ENCODE measurements at regions not wholly inside any gene's neighbourhood (a gene's known extent, or its start where the extent isn't known, plus 50 kb on each side); places are given as distances from the start of the nearest gene placed in this dataset.
A peak's percentile ranks its signal among the peaks of the same experiment; 100 is the strongest.

- no peak overlapping the region for H3K4me3 ChIP-seq (ENCODE audit: low read length)
- no peak for DNase-seq
- no peaks in the 10 kb centered on the region for H3K9me3 ChIP-seq (ENCODE audit: control insufficient read depth, low read length)
- H3K27ac ChIP-seq (ENCODE audit: low read length) = no peak overlapping the region
- intact Hi-C loops (cut with DNase I) = no loop called here
- H3K4me1 ChIP-seq (ENCODE audit: control insufficient read depth, insufficient read depth, low read length) = no peaks in the 10 kb centered on the region
- ATAC-seq = no peak
- no peaks in the 10 kb centered on the region for H3K27me3 ChIP-seq (ENCODE audit: control insufficient read depth, insufficient read depth)
These were observed 745.8 kb downstream of the TRHDE start for GRCh38 chr12:73017981-73018380.

DNA sequence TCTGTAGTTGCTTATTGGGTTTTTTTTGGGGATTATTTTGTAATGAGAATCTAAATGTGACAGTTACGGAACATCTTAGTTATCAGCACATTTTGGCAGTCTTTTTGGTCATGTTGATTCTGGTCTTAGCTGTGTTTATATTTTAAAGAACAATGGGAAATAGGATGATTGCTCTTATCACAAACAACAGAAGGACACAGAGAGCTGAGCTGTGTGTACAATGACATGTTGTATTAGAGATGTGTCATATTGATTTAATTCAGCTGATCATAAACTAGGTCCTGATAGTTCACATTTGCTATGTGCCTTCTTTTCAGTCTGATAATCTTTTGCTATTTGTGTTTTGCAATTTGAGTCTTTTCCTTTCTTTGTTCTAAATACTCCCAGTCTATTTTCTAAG, 781.7 kb downstream of the TRHDE start:
- 63% methylated on average over 1 of the region's 1 CpG for WGBS
- Histone ChIP-seq H3K4me3 (ENCODE audit: low read length) (no peak overlapping the region), H3K27me3 (ENCODE audit: control insufficient read depth, insufficient read depth) (no peaks in the 10 kb centered on the region), H3K9me3 (ENCODE audit: control insufficient read depth, low read length) (no peaks in the 10 kb centered on the region), H3K27ac (ENCODE audit: low read length) (no peak overlapping the region), H3K4me1 (ENCODE audit: control insufficient read depth, insufficient read depth, low read length) (no peaks in the 10 kb centered on the region)
- intact Hi-C loops (cut with DNase I) = no loop called here
- no peak for DNase-seq
- no peak for ATAC-seq

GRCh38 chr12:73057428-73057827, 785.3 kb downstream of the TRHDE start:
- intact Hi-C loops (cut with DNase I) = no loop called here
- H3K4me3 ChIP-seq (ENCODE audit: low read length) = no peak overlapping the region
- no peaks in the 10 kb centered on the region for H3K4me1 ChIP-seq (ENCODE audit: control insufficient read depth, insufficient read depth, low read length)
- ATAC-seq (no peak), DNase-seq (no peak)
- H3K27me3 ChIP-seq (ENCODE audit: control insufficient read depth, insufficient read depth) = no peaks in the 10 kb centered on the region
- H3K9me3 ChIP-seq (ENCODE audit: control insufficient read depth, low read length) = no peaks in the 10 kb centered on the region
- H3K27ac ChIP-seq (ENCODE audit: low read length) = no peak overlapping the region
- 93% methylated on average over 8 of the region's 8 CpGs for WGBS

GRCh38 chr12:73065913-73066312, 793.7 kb downstream of the TRHDE start:
- no peaks in the 10 kb centered on the region for H3K4me1 ChIP-seq (ENCODE audit: control insufficient read depth, insufficient read depth, low read length)
- H3K27ac ChIP-seq (ENCODE audit: low read length) = no peak overlapping the region
- DNase-seq (no peak), ATAC-seq (no peak)
- WGBS = 79% methylated on average over 3 of the region's 3 CpGs
- H3K9me3 ChIP-seq (ENCODE audit: control insufficient read depth, low read length) = no peaks in the 10 kb centered on the region
- intact Hi-C loops (cut with DNase I) = no loop called here
- H3K27me3 ChIP-seq (ENCODE audit: control insufficient read depth, insufficient read depth) = no peaks in the 10 kb centered on the region
- no peak overlapping the region for H3K4me3 ChIP-seq (ENCODE audit: low read length)

- no peaks in the 10 kb centered on the region for H3K9me3 ChIP-seq (ENCODE audit: control insufficient read depth, low read length)
- 89% methylated on average over 5 of the region's 5 CpGs for WGBS
- ATAC-seq (no peak), DNase-seq (no peak)
- no peaks in the 10 kb centered on the region for H3K27me3 ChIP-seq (ENCODE audit: control insufficient read depth, insufficient read depth)
- H3K4me3 ChIP-seq (ENCODE audit: low read length) = no peak overlapping the region
- intact Hi-C loops (cut with DNase I) = no loop called here
- H3K4me1 ChIP-seq (ENCODE audit: control insufficient read depth, insufficient read depth, low read length) = no peaks in the 10 kb centered on the region
- no peak overlapping the region for H3K27ac ChIP-seq (ENCODE audit: low read length)
These were observed 795.4 kb downstream of the TRHDE start for GRCh38 chr12:73067616-73068015.

DNA sequence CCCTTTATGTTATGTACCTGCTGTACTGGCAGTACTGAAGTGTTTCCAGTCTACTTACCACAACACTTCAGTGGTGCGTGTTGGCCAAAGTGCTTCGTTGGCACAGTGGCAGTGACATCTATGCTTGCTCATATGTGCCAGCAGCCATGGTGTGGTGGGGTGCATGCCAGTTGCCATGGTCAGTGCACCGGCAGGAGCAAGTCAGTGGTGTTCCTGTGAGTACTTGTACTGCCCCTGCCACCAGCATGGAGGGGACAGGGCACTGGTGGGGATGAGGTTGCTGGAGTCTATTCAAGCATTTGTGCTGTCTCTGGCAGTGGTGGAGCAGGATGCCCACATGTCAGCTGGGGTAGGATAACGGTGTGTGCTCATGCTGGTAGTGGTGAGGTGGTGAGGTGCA, 800.0 kb downstream of the TRHDE start:
- Histone ChIP-seq H3K4me1 (ENCODE audit: control insufficient read depth, insufficient read depth, low read length) (no peaks in the 10 kb centered on the region), H3K27me3 (ENCODE audit: control insufficient read depth, insufficient read depth) (no peaks in the 10 kb centered on the region), H3K27ac (ENCODE audit: low read length) (no peak overlapping the region), H3K4me3 (ENCODE audit: low read length) (no peak overlapping the region), H3K9me3 (ENCODE audit: control insufficient read depth, low read length) (no peaks in the 10 kb centered on the region)
- intact Hi-C loops (cut with DNase I) = no loop called here
- ATAC-seq (peak in 1 of 2 donors; percentile 24), DNase-seq (no peak)
- WGBS = 89% methylated on average over 4 of the region's 4 CpGs

- no peak overlapping the region for H3K4me3 ChIP-seq (ENCODE audit: low read length)
- WGBS = 72% methylated on average over 2 of the region's 2 CpGs
- no peaks in the 10 kb centered on the region for H3K9me3 ChIP-seq (ENCODE audit: control insufficient read depth, low read length)
- intact Hi-C loops (cut with DNase I) = no loop called here
- DNase-seq (no peak), ATAC-seq (no peak)
- H3K4me1 ChIP-seq (ENCODE audit: control insufficient read depth, insufficient read depth, low read length) = no peaks in the 10 kb centered on the region
- no peak overlapping the region for H3K27ac ChIP-seq (ENCODE audit: low read length)
- no peaks in the 10 kb centered on the region for H3K27me3 ChIP-seq (ENCODE audit: control insufficient read depth, insufficient read depth)
These were observed 804.6 kb downstream of the TRHDE start for GRCh38 chr12:73076760-73077159.

GRCh38 chr12:73083736-73084135, 811.6 kb downstream of the TRHDE start:
- DNase-seq (no peak), ATAC-seq (no peak)
- 61% methylated on average over 1 of the region's 1 CpG for whole genome bisulfite sequencing
- H3K27ac ChIP-seq (ENCODE audit: low read length) = no peak overlapping the region
- no peaks in the 10 kb centered on the region for H3K4me1 ChIP-seq (ENCODE audit: control insufficient read depth, insufficient read depth, low read length)
- H3K4me3 ChIP-seq (ENCODE audit: low read length) = no peak overlapping the region
- H3K9me3 ChIP-seq (ENCODE audit: control insufficient read depth, low read length) = no peaks in the 10 kb centered on the region
- intact Hi-C loops (cut with DNase I) = no loop called here
- H3K27me3 ChIP-seq (ENCODE audit: control insufficient read depth, insufficient read depth) = no peaks in the 10 kb centered on the region

- no peak overlapping the region for H3K27ac ChIP-seq (ENCODE audit: low read length)
- ATAC-seq (no peak), DNase-seq (no peak)
- no peaks in the 10 kb centered on the region for H3K4me1 ChIP-seq (ENCODE audit: control insufficient read depth, insufficient read depth, low read length)
- no peaks in the 10 kb centered on the region for H3K9me3 ChIP-seq (ENCODE audit: control insufficient read depth, low read length)
- 56% methylated on average over 2 of the region's 2 CpGs for WGBS
- intact Hi-C loops (cut with DNase I) = no loop called here
- H3K4me3 ChIP-seq (ENCODE audit: low read length) = no peak overlapping the region
- no peaks in the 10 kb centered on the region for H3K27me3 ChIP-seq (ENCODE audit: control insufficient read depth, insufficient read depth)
These were observed 834.1 kb downstream of the TRHDE start for GRCh38 chr12:73106296-73106695.

- no peak overlapping the region for H3K4me3 ChIP-seq (ENCODE audit: low read length)
- H3K9me3 ChIP-seq (ENCODE audit: control insufficient read depth, low read length) = no peaks in the 10 kb centered on the region
- WGBS = 60% methylated on average over 1 of the region's 1 CpG
- H3K27ac ChIP-seq (ENCODE audit: low read length) = no peak overlapping the region
- H3K27me3 ChIP-seq (ENCODE audit: control insufficient read depth, insufficient read depth) = no peaks in the 10 kb centered on the region
- intact Hi-C loops (cut with DNase I) = no loop called here
- ATAC-seq (no peak), DNase-seq (no peak)
- H3K4me1 ChIP-seq (ENCODE audit: control insufficient read depth, insufficient read depth, low read length) = no peaks in the 10 kb centered on the region
These were observed 834.7 kb downstream of the TRHDE start for GRCh38 chr12:73106896-73107295.

- Histone ChIP-seq H3K27me3 (ENCODE audit: control insufficient read depth, insufficient read depth) (no peaks in the 10 kb centered on the region), H3K9me3 (ENCODE audit: control insufficient read depth, low read length) (no peaks in the 10 kb centered on the region), H3K27ac (ENCODE audit: low read length) (no peak overlapping the region), H3K4me1 (ENCODE audit: control insufficient read depth, insufficient read depth, low read length) (no peaks in the 10 kb centered on the region), H3K4me3 (ENCODE audit: low read length) (no peak overlapping the region)
- no peak for ATAC-seq
- DNase-seq = no peak
- intact Hi-C loops (cut with DNase I) = no loop called here
- 91% methylated on average over 2 of the region's 2 CpGs for WGBS
These were observed 838.6 kb downstream of the TRHDE start for GRCh38 chr12:73110816-73111215.

GRCh38 chr12:73112035-73112816, 840.1 kb downstream of the TRHDE start:
- no peaks in the 10 kb centered on the region for H3K9me3 ChIP-seq (ENCODE audit: control insufficient read depth, low read length)
- no peaks in the 10 kb centered on the region for H3K27me3 ChIP-seq (ENCODE audit: control insufficient read depth, insufficient read depth)
- H3K4me1 ChIP-seq (ENCODE audit: control insufficient read depth, insufficient read depth, low read length) = no peaks in the 10 kb centered on the region
- intact Hi-C loops (cut with DNase I) = no loop called here
- ATAC-seq = no peak
- H3K4me3 ChIP-seq (ENCODE audit: low read length) = no peak overlapping the region
- 71% methylated on average over 4 of the region's 4 CpGs for WGBS
- no peak overlapping the region for H3K27ac ChIP-seq (ENCODE audit: low read length)
- DNase-seq = no peak
